ENCODE measurements at regions not wholly inside any gene's neighbourhood (a gene's known extent, or its start where the extent isn't known, plus 50 kb on each side); places are given as distances from the start of the nearest gene placed in this dataset.

- no peak for TF ChIP-seq CTCF (conservative IDR thresholded peaks at IDR 0.05)
- no peak for TF ChIP-seq ZFX (IDR thresholded peaks at IDR 0.05)
These were observed 615.0 kb downstream of the HDGFL1 start for GRCh38 chr6:23184351-23184750.
